HCT116 (cell line): ENCODE measurements at regions not wholly inside any gene's neighbourhood (a gene's known extent, or its start where the extent isn't known, plus 50 kb on each side); places are given as distances from the start of the nearest gene placed in this dataset.

Source experiments
- ATAC-seq: fragments of 200-7000 bp; cut with Tn5 transposase; 2 replicates; pipeline ENCODE4 v1.9.1; 2020; ENCODE audit warnings: mild to moderate bottlenecking, moderate library complexity
- BruUV-seq: library from RNA; stranded (reverse); fragments of 400-500 nt; replicated peaks from 2 replicates; lab custom pipeline; 2021; lab: Mats Ljungman, UMichigan
- CTCF ChIA-PET: fragments of 300-600 bp; sonication (Branson Sonifier 250); formaldehyde crosslinking; loops from one replicate; lab custom pipeline; 2021; ENCODE audit warnings: antibody characterized with exemption; lab: Charles Lee
- POLR2A ChIA-PET: fragments of 300-600, 350-600 bp; sonication (Branson Sonifier 250); formaldehyde crosslinking; loops from one replicate; lab custom pipeline; 2021; ENCODE audit warnings: antibody characterized with exemption; lab: Charles Lee
- RAD21 ChIA-PET, 2 experiments: fragments of 300-600 bp; sonication (Branson Sonifier 250); formaldehyde crosslinking; loops; one replicate each; lab custom pipeline; 2023; ENCODE audit warnings: low total read pairs in 2 of 2; ENCODE audit not compliant: uncharacterized antibody in 2 of 2, unreplicated experiment in 2 of 2, low non-redundant PET in 1 of 2; lab: Charles Lee
- DNase-seq: peaks from one replicate; pipeline ENCODE4 v3.0.0-alpha.2; 2010; ENCODE audit warnings: low read depth, low spot score
- H2AFZ ChIP-seq: fragments of 200-600 bp; shearing (Covaris generic), sonication (generic); 2 replicates; pipeline ENCODE4 v1.6.1; 2017; ENCODE audit warnings: low read depth, mixed run types, mixed read lengths, antibody characterized with exemption, low read length; ENCODE audit not compliant: poor library complexity, severe bottlenecking
- H3K27ac ChIP-seq: 2 replicates; pipeline ENCODE4 v1.5.1; 2012; ENCODE audit warnings: low read depth, low read length
- H3K27me3 ChIP-seq: fragments of 200-600 bp; sonication (generic); 2 replicates; pipeline ENCODE4 v1.6.1; 2016; ENCODE audit warnings: mixed run types, low read length, mixed read lengths; ENCODE audit not compliant: insufficient read depth
- H3K36me3 ChIP-seq, 2 experiments: fragments of 200-500 bp in 1 of 2; fragments of 200-600 bp in 1 of 2; sonication (Bioruptor generic) in 1 of 2; sonication (generic) in 1 of 2; 2 replicates each; pipeline versions ENCODE4 v1.5.1 to v1.6.1; 2014 to 2016; ENCODE audit warnings: low read length in 2 of 2, inconsistent platforms in 1 of 2, mixed read lengths in 1 of 2, mixed run types in 1 of 2; ENCODE audit not compliant: insufficient read depth in 2 of 2, control insufficient read depth in 1 of 2
- H3K4me1 ChIP-seq, 2 experiments: fragments of 200-600 bp in 1 of 2; sonication (generic) in 1 of 2; 2 replicates each; pipeline versions ENCODE4 v1.5.1 to v1.6.1; 2012 to 2017; ENCODE audit warnings: low read length in 2 of 2, inconsistent platforms in 1 of 2, mild to moderate bottlenecking in 1 of 2, mixed read lengths in 1 of 2, mixed run types in 1 of 2, moderate library complexity in 1 of 2; ENCODE audit not compliant: insufficient read depth in 2 of 2, control insufficient read depth in 1 of 2
- H3K4me2 ChIP-seq: fragments of 200-600 bp; sonication (generic); 2 replicates; pipeline ENCODE4 v1.6.1; 2017; ENCODE audit warnings: mixed run types, low read length, mixed read lengths
- H3K4me3 ChIP-seq, 2 experiments: fragments of 200-600 bp in 1 of 2; sonication (generic) in 1 of 2; replicated peaks in 1 of 2; 2 replicates each; pipeline ENCODE4 v1.5.1; 2011 to 2016; ENCODE audit warnings: low read length in 2 of 2, control low read depth in 1 of 2, low read depth in 1 of 2, mild to moderate bottlenecking in 1 of 2, mixed read lengths in 1 of 2, mixed run types in 1 of 2
- H3K79me2 ChIP-seq: fragments of 200-600 bp; sonication (generic); 2 replicates; pipeline ENCODE4 v1.6.1; 2017; ENCODE audit warnings: mild to moderate bottlenecking, mixed run types, low read length, moderate library complexity, mixed read lengths; ENCODE audit not compliant: insufficient read depth
- H3K9ac ChIP-seq: fragments of 200-600 bp; sonication (generic); 2 replicates; pipeline ENCODE4 v1.6.1; 2016; ENCODE audit warnings: low read length, mixed read lengths
- H3K9me2 ChIP-seq: fragments of 200-600 bp; sonication (generic), shearing (Covaris generic); 2 replicates; pipeline ENCODE4 v1.6.1; 2017; ENCODE audit warnings: mixed run types, mild to moderate bottlenecking, moderate library complexity; ENCODE audit not compliant: insufficient read depth
- H3K9me3 ChIP-seq, 2 experiments: fragments of 200-500 bp in 1 of 2; fragments of 200-600 bp in 1 of 2; sonication (Bioruptor generic) in 1 of 2; sonication (generic) in 1 of 2; 2 replicates each; pipeline ENCODE4 v1.6.1; 2014 to 2017; ENCODE audit warnings: low read length in 2 of 2, mixed read lengths in 2 of 2, inconsistent platforms in 1 of 2, low read depth in 1 of 2, mild to moderate bottlenecking in 1 of 2, mixed run types in 1 of 2, moderate library complexity in 1 of 2; ENCODE audit not compliant: control insufficient read depth in 1 of 2, insufficient read depth in 1 of 2
- H4K20me1 ChIP-seq: fragments of 200-600 bp; sonication (generic), shearing (Covaris generic); 2 replicates; pipeline ENCODE4 v1.6.1; 2017; ENCODE audit warnings: mixed run types, mild to moderate bottlenecking, moderate library complexity; ENCODE audit not compliant: insufficient read depth
- CBX3 ChIP-seq: IDR thresholded peaks from 2 replicates; pipeline ENCODE4 v1.6.1; 2012; ENCODE audit warnings: low read depth
- CEBPB ChIP-seq: IDR thresholded peaks from 2 replicates; pipeline ENCODE4 v1.6.1; 2012; ENCODE audit warnings: low read depth
- EGR1 ChIP-seq: IDR thresholded peaks from 2 replicates; pipeline ENCODE4 v1.6.1; 2012; ENCODE audit warnings: low read depth
- ELF1 ChIP-seq: IDR thresholded peaks from 2 replicates; pipeline ENCODE4 v1.6.1; 2012; ENCODE audit warnings: low read depth, borderline replicate concordance
- EZH2 ChIP-seq: fragments of 200-600 bp; sonication (generic); IDR thresholded peaks from 2 replicates; pipeline ENCODE4 v1.6.1; 2017; ENCODE audit warnings: antibody characterized with exemption, mixed run types
- EZH2phosphoT487 ChIP-seq: fragments of 200-600 bp; IDR thresholded peaks from 2 replicates; pipeline ENCODE4 v1.6.1; 2018; ENCODE audit warnings: antibody characterized with exemption, borderline replicate concordance
- FOSL1 ChIP-seq: IDR thresholded peaks from 2 replicates; pipeline ENCODE4 v1.6.1; 2012; ENCODE audit warnings: low read depth
- JUND ChIP-seq: IDR thresholded peaks from 2 replicates; pipeline ENCODE4 v1.6.1; 2012
- POLR2A ChIP-seq: IDR thresholded peaks from 2 replicates; pipeline ENCODE4 v1.7.0; 2011; ENCODE audit warnings: borderline replicate concordance; ENCODE audit not compliant: insufficient read depth, insufficient read length; ENCODE audit errors: extremely low read depth
- POLR2AphosphoS5 ChIP-seq: IDR thresholded peaks from 2 replicates; pipeline ENCODE4 v1.6.1; 2011; ENCODE audit warnings: mild to moderate bottlenecking, low read depth, low read length, moderate library complexity
- RAD21 ChIP-seq: IDR thresholded peaks from 2 replicates; pipeline ENCODE4 v1.6.1; 2012; ENCODE audit warnings: low read depth, mild to moderate bottlenecking
- SIN3A ChIP-seq: IDR thresholded peaks from 2 replicates; pipeline ENCODE4 v1.6.1; 2012; ENCODE audit warnings: low read depth
- SRF ChIP-seq: IDR thresholded peaks from 2 replicates; pipeline ENCODE4 v1.6.1; 2012; ENCODE audit warnings: low read depth
- TCF7L2 ChIP-seq: IDR thresholded peaks from 2 replicates; pipeline ENCODE4 v1.7.0; 2011; ENCODE audit warnings: borderline replicate concordance, inconsistent platforms; ENCODE audit not compliant: insufficient read depth, insufficient read length; ENCODE audit errors: extremely low read depth
- YY1 ChIP-seq: IDR thresholded peaks from 2 replicates; pipeline ENCODE4 v1.6.1; 2011; ENCODE audit warnings: low read length, low read depth, moderate library complexity, mild to moderate bottlenecking; ENCODE audit not compliant: insufficient replicate concordance; ENCODE audit errors: extremely low read depth
- ZFX ChIP-seq: fragments of 450-650 bp; IDR thresholded peaks from 2 replicates; pipeline ENCODE4 v1.6.1; 2017
- ZNF274 ChIP-seq: fragments of 200-500 bp; sonication (Bioruptor generic); IDR thresholded peaks from 2 replicates; pipeline ENCODE4 v1.6.1; 2014; ENCODE audit warnings: mild to moderate bottlenecking, low read depth, low read length, inconsistent platforms
- intact Hi-C: fragments of 100-400 bp; cut with micrococcal nuclease; formaldehyde crosslinking; loops from 2 replicates; pipeline ENCODE4 v1.10.0; 2022
- TF ChIP-seq, protein P1 (sequence below), 3 experiments: fragments of 200-600 bp in 1 of 3; sonication (generic) in 1 of 3; IDR thresholded peaks in 2 of 3; conservative IDR thresholded peaks in 1 of 3; 2 replicates each; pipeline ENCODE4 v1.5.1; 2012 to 2017; ENCODE audit warnings: low read depth in 2 of 3, low read length in 2 of 3, antibody characterized with exemption in 1 of 3, borderline replicate concordance in 1 of 3, control low read depth in 1 of 3, mild to moderate bottlenecking in 1 of 3, mixed read lengths in 1 of 3, mixed run types in 1 of 3, moderate library complexity in 1 of 3; ENCODE audit not compliant: insufficient read depth in 1 of 3
- TF ChIP-seq, protein P2 (sequence below): IDR thresholded peaks from 2 replicates; pipeline ENCODE4 v1.6.1; 2012; ENCODE audit warnings: low read depth
- TF ChIP-seq, protein P3 (sequence below): IDR thresholded peaks from 2 replicates; pipeline ENCODE4 v1.6.1; 2011; ENCODE audit warnings: mild to moderate bottlenecking, low read length, moderate library complexity; ENCODE audit not compliant: insufficient replicate concordance; ENCODE audit errors: extremely low read depth

DNA sequence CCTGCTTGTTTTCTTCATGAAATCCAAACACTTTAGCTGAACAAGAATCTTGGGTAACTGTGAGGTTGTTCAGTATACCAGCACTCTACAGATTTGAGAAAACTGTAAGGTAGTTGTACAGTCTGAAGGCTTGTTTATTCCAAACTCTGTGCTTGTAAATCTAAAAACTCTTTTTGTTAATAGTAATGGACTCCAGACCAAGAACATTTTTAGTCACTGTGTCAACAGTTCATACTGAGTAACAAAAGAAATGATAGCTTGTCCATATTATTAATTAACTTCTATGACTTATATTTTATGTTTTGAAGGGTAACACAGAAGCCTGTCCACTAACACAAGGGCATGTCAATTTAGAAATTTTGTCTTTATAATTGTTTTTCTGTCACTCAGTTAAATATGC, 72.2 kb upstream of the KYNU start:
- Histone ChIP-seq H3K4me1 (no peaks in the 10 kb centered on the region), H3K79me2 (no peaks in the 10 kb centered on the region), H3K4me3 (no peak overlapping the region), H3K36me3 (no peaks in the 10 kb centered on the region), H4K20me1 (no peaks in the 10 kb centered on the region), H3K9me2 (no peaks in the 10 kb centered on the region), H3K9ac (no peak overlapping the region), H3K9me3 (no peaks in the 10 kb centered on the region), H2AFZ (peak overlapping the region; percentile 45), H3K27ac (no peak overlapping the region), H3K27me3 (no peaks in the 10 kb centered on the region), H3K4me2 (no peak overlapping the region)
- no TSS peak for BruUV-seq
- intact Hi-C loops: no loop called here
- TF ChIP-seq ZFX (no peak), EZH2phosphoT487 (no peak), CEBPB (no peak), POLR2AphosphoS5 (no peak), FOSL1 (no peak), YY1 (no peak), TCF7L2 (no peak), SIN3A (no peak), RAD21 (no peak), SRF (no peak), ELF1 (no peak), EGR1 (no peak), EZH2 (no peak), POLR2A (no peak), ZNF274 (no peak), JUND (no peak), CBX3 (no peak)
- TF ChIP-seq, protein P1, sequence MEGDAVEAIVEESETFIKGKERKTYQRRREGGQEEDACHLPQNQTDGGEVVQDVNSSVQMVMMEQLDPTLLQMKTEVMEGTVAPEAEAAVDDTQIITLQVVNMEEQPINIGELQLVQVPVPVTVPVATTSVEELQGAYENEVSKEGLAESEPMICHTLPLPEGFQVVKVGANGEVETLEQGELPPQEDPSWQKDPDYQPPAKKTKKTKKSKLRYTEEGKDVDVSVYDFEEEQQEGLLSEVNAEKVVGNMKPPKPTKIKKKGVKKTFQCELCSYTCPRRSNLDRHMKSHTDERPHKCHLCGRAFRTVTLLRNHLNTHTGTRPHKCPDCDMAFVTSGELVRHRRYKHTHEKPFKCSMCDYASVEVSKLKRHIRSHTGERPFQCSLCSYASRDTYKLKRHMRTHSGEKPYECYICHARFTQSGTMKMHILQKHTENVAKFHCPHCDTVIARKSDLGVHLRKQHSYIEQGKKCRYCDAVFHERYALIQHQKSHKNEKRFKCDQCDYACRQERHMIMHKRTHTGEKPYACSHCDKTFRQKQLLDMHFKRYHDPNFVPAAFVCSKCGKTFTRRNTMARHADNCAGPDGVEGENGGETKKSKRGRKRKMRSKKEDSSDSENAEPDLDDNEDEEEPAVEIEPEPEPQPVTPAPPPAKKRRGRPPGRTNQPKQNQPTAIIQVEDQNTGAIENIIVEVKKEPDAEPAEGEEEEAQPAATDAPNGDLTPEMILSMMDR (IDR thresholded peaks at IDR 0.05 in 2 of 3, conservative IDR thresholded peaks at IDR 0.05 in 1 of 3; ENCODE audit: borderline replicate concordance in 1 of 3, insufficient read depth in 1 of 3, low read depth in 2 of 3, low read length in 2 of 3): no peak
- TF ChIP-seq, protein P2, sequence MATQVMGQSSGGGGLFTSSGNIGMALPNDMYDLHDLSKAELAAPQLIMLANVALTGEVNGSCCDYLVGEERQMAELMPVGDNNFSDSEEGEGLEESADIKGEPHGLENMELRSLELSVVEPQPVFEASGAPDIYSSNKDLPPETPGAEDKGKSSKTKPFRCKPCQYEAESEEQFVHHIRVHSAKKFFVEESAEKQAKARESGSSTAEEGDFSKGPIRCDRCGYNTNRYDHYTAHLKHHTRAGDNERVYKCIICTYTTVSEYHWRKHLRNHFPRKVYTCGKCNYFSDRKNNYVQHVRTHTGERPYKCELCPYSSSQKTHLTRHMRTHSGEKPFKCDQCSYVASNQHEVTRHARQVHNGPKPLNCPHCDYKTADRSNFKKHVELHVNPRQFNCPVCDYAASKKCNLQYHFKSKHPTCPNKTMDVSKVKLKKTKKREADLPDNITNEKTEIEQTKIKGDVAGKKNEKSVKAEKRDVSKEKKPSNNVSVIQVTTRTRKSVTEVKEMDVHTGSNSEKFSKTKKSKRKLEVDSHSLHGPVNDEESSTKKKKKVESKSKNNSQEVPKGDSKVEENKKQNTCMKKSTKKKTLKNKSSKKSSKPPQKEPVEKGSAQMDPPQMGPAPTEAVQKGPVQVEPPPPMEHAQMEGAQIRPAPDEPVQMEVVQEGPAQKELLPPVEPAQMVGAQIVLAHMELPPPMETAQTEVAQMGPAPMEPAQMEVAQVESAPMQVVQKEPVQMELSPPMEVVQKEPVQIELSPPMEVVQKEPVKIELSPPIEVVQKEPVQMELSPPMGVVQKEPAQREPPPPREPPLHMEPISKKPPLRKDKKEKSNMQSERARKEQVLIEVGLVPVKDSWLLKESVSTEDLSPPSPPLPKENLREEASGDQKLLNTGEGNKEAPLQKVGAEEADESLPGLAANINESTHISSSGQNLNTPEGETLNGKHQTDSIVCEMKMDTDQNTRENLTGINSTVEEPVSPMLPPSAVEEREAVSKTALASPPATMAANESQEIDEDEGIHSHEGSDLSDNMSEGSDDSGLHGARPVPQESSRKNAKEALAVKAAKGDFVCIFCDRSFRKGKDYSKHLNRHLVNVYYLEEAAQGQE: no peak
- TF ChIP-seq, protein P3, sequence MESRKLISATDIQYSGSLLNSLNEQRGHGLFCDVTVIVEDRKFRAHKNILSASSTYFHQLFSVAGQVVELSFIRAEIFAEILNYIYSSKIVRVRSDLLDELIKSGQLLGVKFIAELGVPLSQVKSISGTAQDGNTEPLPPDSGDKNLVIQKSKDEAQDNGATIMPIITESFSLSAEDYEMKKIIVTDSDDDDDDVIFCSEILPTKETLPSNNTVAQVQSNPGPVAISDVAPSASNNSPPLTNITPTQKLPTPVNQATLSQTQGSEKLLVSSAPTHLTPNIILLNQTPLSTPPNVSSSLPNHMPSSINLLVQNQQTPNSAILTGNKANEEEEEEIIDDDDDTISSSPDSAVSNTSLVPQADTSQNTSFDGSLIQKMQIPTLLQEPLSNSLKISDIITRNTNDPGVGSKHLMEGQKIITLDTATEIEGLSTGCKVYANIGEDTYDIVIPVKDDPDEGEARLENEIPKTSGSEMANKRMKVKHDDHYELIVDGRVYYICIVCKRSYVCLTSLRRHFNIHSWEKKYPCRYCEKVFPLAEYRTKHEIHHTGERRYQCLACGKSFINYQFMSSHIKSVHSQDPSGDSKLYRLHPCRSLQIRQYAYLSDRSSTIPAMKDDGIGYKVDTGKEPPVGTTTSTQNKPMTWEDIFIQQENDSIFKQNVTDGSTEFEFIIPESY: no peak
- no peak for DNase-seq
- ChIA-PET POLR2A (no interaction called here), RAD21 (no interaction called here), CTCF (no interaction called here)
- no peak for ATAC-seq
